ENCODE measurements at regions not wholly inside any gene's neighbourhood (a gene's known extent, or its start where the extent isn't known, plus 50 kb on each side); places are given as distances from the start of the nearest gene placed in this dataset.

DNA sequence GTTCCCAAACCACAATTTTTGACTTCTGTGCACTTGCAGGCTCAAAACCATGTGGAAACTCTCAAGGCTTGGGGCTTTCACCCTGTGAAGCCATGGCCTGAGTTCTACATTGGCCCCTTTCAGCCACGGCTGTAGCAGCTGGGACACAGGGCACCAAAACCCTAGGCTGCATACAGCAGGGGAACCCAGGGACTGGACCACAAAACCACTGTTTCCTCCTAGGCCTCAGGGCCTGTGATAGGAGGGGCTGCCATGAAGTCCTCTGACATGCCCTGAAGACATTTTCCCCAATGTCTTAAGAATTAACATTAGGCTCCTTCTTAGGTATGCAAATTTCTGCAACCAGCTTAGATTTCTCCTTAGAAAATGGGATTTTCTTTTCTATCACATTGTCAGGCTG, 312.1 kb upstream of the TUSC1 start:
- TF ChIP-seq SPI1 (IDR thresholded peaks at IDR 0.05; ENCODE audit: borderline replicate concordance, low read depth): no peak
- no peak for TF ChIP-seq POLR2AphosphoS5 (IDR thresholded peaks at IDR 0.05; ENCODE audit: low read depth)
- no peak for TF ChIP-seq GABPA (IDR thresholded peaks at IDR 0.05; ENCODE audit: low read depth)
- TF ChIP-seq, protein P1, sequence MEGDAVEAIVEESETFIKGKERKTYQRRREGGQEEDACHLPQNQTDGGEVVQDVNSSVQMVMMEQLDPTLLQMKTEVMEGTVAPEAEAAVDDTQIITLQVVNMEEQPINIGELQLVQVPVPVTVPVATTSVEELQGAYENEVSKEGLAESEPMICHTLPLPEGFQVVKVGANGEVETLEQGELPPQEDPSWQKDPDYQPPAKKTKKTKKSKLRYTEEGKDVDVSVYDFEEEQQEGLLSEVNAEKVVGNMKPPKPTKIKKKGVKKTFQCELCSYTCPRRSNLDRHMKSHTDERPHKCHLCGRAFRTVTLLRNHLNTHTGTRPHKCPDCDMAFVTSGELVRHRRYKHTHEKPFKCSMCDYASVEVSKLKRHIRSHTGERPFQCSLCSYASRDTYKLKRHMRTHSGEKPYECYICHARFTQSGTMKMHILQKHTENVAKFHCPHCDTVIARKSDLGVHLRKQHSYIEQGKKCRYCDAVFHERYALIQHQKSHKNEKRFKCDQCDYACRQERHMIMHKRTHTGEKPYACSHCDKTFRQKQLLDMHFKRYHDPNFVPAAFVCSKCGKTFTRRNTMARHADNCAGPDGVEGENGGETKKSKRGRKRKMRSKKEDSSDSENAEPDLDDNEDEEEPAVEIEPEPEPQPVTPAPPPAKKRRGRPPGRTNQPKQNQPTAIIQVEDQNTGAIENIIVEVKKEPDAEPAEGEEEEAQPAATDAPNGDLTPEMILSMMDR (IDR thresholded peaks at IDR 0.05; ENCODE audit: insufficient read depth, low read length): no peak
- TF ChIP-seq, protein P2, sequence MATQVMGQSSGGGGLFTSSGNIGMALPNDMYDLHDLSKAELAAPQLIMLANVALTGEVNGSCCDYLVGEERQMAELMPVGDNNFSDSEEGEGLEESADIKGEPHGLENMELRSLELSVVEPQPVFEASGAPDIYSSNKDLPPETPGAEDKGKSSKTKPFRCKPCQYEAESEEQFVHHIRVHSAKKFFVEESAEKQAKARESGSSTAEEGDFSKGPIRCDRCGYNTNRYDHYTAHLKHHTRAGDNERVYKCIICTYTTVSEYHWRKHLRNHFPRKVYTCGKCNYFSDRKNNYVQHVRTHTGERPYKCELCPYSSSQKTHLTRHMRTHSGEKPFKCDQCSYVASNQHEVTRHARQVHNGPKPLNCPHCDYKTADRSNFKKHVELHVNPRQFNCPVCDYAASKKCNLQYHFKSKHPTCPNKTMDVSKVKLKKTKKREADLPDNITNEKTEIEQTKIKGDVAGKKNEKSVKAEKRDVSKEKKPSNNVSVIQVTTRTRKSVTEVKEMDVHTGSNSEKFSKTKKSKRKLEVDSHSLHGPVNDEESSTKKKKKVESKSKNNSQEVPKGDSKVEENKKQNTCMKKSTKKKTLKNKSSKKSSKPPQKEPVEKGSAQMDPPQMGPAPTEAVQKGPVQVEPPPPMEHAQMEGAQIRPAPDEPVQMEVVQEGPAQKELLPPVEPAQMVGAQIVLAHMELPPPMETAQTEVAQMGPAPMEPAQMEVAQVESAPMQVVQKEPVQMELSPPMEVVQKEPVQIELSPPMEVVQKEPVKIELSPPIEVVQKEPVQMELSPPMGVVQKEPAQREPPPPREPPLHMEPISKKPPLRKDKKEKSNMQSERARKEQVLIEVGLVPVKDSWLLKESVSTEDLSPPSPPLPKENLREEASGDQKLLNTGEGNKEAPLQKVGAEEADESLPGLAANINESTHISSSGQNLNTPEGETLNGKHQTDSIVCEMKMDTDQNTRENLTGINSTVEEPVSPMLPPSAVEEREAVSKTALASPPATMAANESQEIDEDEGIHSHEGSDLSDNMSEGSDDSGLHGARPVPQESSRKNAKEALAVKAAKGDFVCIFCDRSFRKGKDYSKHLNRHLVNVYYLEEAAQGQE (IDR thresholded peaks at IDR 0.05; ENCODE audit: insufficient replicate concordance, low read depth): no peak
- Histone ChIP-seq H3K4me3 (replicated peaks; ENCODE audit: insufficient read depth, low read length) (no peak overlapping the region), H3K27me3 (ENCODE audit: insufficient read depth, poor library complexity, severe bottlenecking) (no peaks in the 10 kb centered on the region), H3K27ac (replicated peaks) (peak overlapping the region; percentile 27; the same call in 1 of the 2 replicates)
- peak in 1 of 2 experiments; percentile 44 for DNase-seq (ENCODE audit: low read depth in 1 of 2, low spot score in 1 of 2)

DNA sequence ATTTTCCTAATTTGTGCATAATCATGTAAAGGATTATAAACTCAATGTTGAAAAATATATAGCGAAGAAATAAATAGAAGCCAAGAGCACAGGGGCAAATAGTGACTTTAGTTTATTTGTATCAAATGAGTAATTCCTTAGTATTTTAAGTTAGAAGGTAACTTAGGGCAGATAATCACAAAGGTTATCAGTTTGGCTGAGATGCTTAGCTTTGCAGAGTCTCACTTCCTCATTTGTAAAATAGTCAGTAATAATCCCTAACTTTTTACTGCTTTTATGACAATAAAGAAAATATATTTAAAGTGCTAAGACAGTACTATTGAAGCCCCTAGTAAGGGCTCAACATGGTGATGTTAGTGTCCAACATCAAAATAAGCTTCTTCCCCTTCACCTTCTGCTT, 297.4 kb upstream of the TUSC1 start:
- DNase-seq (ENCODE audit: low read depth in 1 of 2, low spot score in 1 of 2): no peak
- Histone ChIP-seq H3K27ac (replicated peaks) (no peak overlapping the region), H3K4me3 (replicated peaks; ENCODE audit: insufficient read depth, low read length) (no peak overlapping the region), H3K27me3 (ENCODE audit: insufficient read depth, poor library complexity, severe bottlenecking) (no peaks in the 10 kb centered on the region)
- TF ChIP-seq, protein P1 (IDR thresholded peaks at IDR 0.05; ENCODE audit: insufficient read depth, low read length): no peak
- TF ChIP-seq SPI1 (IDR thresholded peaks at IDR 0.05; ENCODE audit: borderline replicate concordance, low read depth) (peak; percentile 18; the same call in 1 of the 2 replicates), GABPA (IDR thresholded peaks at IDR 0.05; ENCODE audit: low read depth) (no peak)
- TF ChIP-seq, protein P2 (IDR thresholded peaks at IDR 0.05; ENCODE audit: insufficient replicate concordance, low read depth): no peak

DNA sequence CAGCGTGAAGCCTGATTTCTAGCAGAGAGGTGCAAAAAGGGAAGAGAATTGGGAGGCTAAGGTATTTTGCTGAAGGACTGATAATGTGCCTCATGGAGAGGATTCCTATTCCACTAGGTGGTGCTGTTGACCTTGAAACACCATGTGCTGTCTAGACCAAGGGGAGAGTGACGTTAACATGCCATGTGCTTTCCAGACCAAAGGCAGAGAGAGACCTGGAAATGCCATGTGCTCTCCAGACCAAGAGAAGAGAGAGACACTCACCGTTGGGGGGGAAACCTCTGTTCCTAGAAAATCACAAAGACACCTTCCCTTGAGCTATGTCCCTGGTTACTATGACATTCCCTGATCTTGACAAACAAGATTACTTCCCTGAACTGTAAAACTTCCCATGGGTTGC, 286.0 kb upstream of the TUSC1 start:
- Histone ChIP-seq H3K27me3 (ENCODE audit: insufficient read depth, poor library complexity, severe bottlenecking) (no peaks in the 10 kb centered on the region), H3K27ac (replicated peaks) (0 out of 2 replicates have a peak overlapping the region, but pooled peaks have one; percentile 35), H3K4me3 (replicated peaks; ENCODE audit: insufficient read depth, low read length) (no peak overlapping the region)
- TF ChIP-seq, protein P1 (IDR thresholded peaks at IDR 0.05; ENCODE audit: insufficient read depth, low read length): no peak
- TF ChIP-seq SPI1 (IDR thresholded peaks at IDR 0.05; ENCODE audit: borderline replicate concordance, low read depth): peak; percentile 21; the same call in 1 of the 2 replicates
- peak; percentile 53 to 68 for DNase-seq (ENCODE audit: low read depth in 1 of 2, low spot score in 1 of 2)

DNA sequence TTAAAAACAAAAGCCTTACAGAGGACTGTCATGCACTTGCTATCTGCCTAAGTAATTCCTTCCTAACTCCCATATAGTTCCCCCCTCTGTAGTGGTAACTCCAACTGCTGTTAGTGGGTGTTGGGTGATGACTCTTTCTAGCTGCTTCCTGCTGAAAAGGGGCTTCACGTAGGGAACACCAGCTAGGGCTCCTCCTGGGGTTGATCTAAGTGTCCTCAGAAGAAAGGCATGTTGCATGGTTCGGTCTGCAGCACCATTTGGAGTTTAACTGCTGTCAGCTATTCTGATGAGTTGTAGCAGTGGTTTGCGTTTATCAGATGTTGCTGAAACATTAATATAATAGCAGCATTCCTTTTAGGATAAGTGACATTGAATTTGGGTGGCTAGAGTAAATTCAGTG, 281.9 kb upstream of the TUSC1 start:
- TF ChIP-seq SPI1 (IDR thresholded peaks at IDR 0.05; ENCODE audit: borderline replicate concordance, low read depth): no peak
- no peak for TF ChIP-seq GABPA (IDR thresholded peaks at IDR 0.05; ENCODE audit: low read depth)
- TF ChIP-seq, protein P1 (IDR thresholded peaks at IDR 0.05; ENCODE audit: insufficient read depth, low read length): no peak
- no peak for TF ChIP-seq POLR2AphosphoS5 (IDR thresholded peaks at IDR 0.05; ENCODE audit: low read depth)
- TF ChIP-seq, protein P2 (IDR thresholded peaks at IDR 0.05; ENCODE audit: insufficient replicate concordance, low read depth): no peak
- no peak for DNase-seq (ENCODE audit: low read depth in 1 of 2, low spot score in 1 of 2)

More for the DNA sequence above, 281.9 kb upstream of the TUSC1 start:
- Histone ChIP-seq H3K27ac (replicated peaks) (no peak overlapping the region), H3K27me3 (ENCODE audit: insufficient read depth, poor library complexity, severe bottlenecking) (no peaks in the 10 kb centered on the region), H3K4me3 (replicated peaks; ENCODE audit: insufficient read depth, low read length) (no peak overlapping the region)
